CD14-positive monocyte (primary cell): ENCODE measurements at regions not wholly inside any gene's neighbourhood (a gene's known extent, or its start where the extent isn't known, plus 50 kb on each side); places are given as distances from the start of the nearest gene placed in this dataset.

Source experiments
- DNase-seq, 3 donors: peaks; one replicate each; pipeline ENCODE4 v3.0.0-alpha.2; 2011 to 2022
- H2AFZ ChIP-seq: 2 replicates; pipeline ENCODE4 v1.6.0; 2012; ENCODE audit warnings: mild to moderate bottlenecking, low read depth, low read length, inconsistent platforms; ENCODE audit not compliant: insufficient read depth, poor library complexity, severe bottlenecking
- H3K27ac ChIP-seq, 2 donors: 1 replicate in 1 of 2; 2 replicates in 1 of 2; pipeline ENCODE4 v1.5.1; 2012 to 2013; ENCODE audit warnings: low read length in 2 of 2, control low read depth in 1 of 2, inconsistent platforms in 1 of 2, low read depth in 1 of 2, mild to moderate bottlenecking in 1 of 2
- H3K27me3 ChIP-seq, 2 donors: one replicate each; pipeline versions ENCODE4 v1.6.0 to v1.6.1; 2011 to 2013; ENCODE audit warnings: low read length in 2 of 2; ENCODE audit not compliant: control insufficient read depth in 2 of 2, insufficient read depth in 2 of 2
- H3K36me3 ChIP-seq, 2 donors: replicated peaks in 1 of 2; 1 replicate in 1 of 2; 2 replicates in 1 of 2; pipeline versions ENCODE4 v1.5.1 to v1.6.1; 2012 to 2013; ENCODE audit warnings: low read length in 2 of 2, control low read depth in 1 of 2, inconsistent platforms in 1 of 2, mild to moderate bottlenecking in 1 of 2; ENCODE audit not compliant: insufficient read depth in 2 of 2, control insufficient read depth in 1 of 2
- H3K4me1 ChIP-seq, 2 donors: 1 replicate in 1 of 2; 2 replicates in 1 of 2; pipeline versions ENCODE4 v1.5.1 to v1.6.1; 2012 to 2013; ENCODE audit warnings: low read length in 2 of 2, control low read depth in 1 of 2, inconsistent platforms in 1 of 2, mild to moderate bottlenecking in 1 of 2, moderate library complexity in 1 of 2; ENCODE audit not compliant: insufficient read depth in 2 of 2, control insufficient read depth in 1 of 2
- H3K4me2 ChIP-seq: replicated peaks from 2 replicates; pipeline ENCODE3; 2012; ENCODE audit warnings: low read length, moderate library complexity, mild to moderate bottlenecking; ENCODE audit not compliant: poor library complexity, severe bottlenecking; ENCODE audit errors: extremely low read depth
- H3K4me3 ChIP-seq, 3 experiments: fragments of 200-600 bp in 1 of 3; sonication (generic) in 1 of 3; replicated peaks in 1 of 3; 1 replicate in 2 of 3; 2 replicates in 1 of 3; pipeline ENCODE4 v1.5.1; 2011 to 2013; ENCODE audit warnings: low read length in 3 of 3, mild to moderate bottlenecking in 3 of 3, control low read depth in 2 of 3, low read depth in 2 of 3, inconsistent platforms in 1 of 3, moderate library complexity in 1 of 3
- H3K79me2 ChIP-seq: 2 replicates; pipeline ENCODE4 v1.6.0; 2012; ENCODE audit warnings: mild to moderate bottlenecking, control low read depth, inconsistent platforms, low read length, moderate library complexity; ENCODE audit not compliant: insufficient read depth
- H3K9ac ChIP-seq: 2 replicates; pipeline ENCODE4 v1.6.0; 2017; ENCODE audit warnings: low read length, mild to moderate bottlenecking; ENCODE audit not compliant: insufficient read depth, poor library complexity, severe bottlenecking
- H3K9me3 ChIP-seq, 2 donors: replicated peaks in 1 of 2; 1 replicate in 1 of 2; 2 replicates in 1 of 2; pipeline versions ENCODE4 v1.5.1 to v1.6.1; 2012 to 2013; ENCODE audit warnings: low read length in 2 of 2, control low read depth in 1 of 2; ENCODE audit not compliant: control insufficient read depth in 1 of 2, insufficient read depth in 1 of 2
- H4K20me1 ChIP-seq: 2 replicates; pipeline ENCODE4 v1.6.0; 2012; ENCODE audit warnings: mild to moderate bottlenecking, low read length, control low read depth, moderate library complexity; ENCODE audit not compliant: insufficient read depth
- H3K27ac Mint-ChIP-seq, 7 donors: one replicate each; pipeline ENCODE4 v1.8.0; 2020; ENCODE audit warnings: mild to moderate bottlenecking in 7 of 7, mixed read lengths in 7 of 7, moderate library complexity in 6 of 7, inconsistent platforms in 2 of 7
- H3K27me3 Mint-ChIP-seq, 3 donors: one replicate each; pipeline ENCODE4 v1.8.0; 2021 to 2022; ENCODE audit warnings: low read depth in 3 of 3, mild to moderate bottlenecking in 3 of 3, mixed read lengths in 3 of 3, moderate library complexity in 3 of 3, inconsistent platforms in 1 of 3
- H3K36me3 Mint-ChIP-seq, 2 donors: one replicate each; pipeline ENCODE4 v1.8.0; 2020; ENCODE audit warnings: mixed read lengths in 2 of 2, inconsistent platforms in 1 of 2, mild to moderate bottlenecking in 1 of 2
- H3K4me1 Mint-ChIP-seq: one replicate; pipeline ENCODE4 v1.8.0; 2020; ENCODE audit warnings: mild to moderate bottlenecking, mixed read lengths
- H3K4me3 Mint-ChIP-seq, 2 donors: one replicate each; pipeline ENCODE4 v1.8.0; 2020; ENCODE audit warnings: mild to moderate bottlenecking in 2 of 2, mixed read lengths in 2 of 2, moderate library complexity in 1 of 2
- H3K9me3 Mint-ChIP-seq, 7 donors: one replicate each; pipeline ENCODE4 v1.8.0; 2020 to 2022; ENCODE audit warnings: mixed read lengths in 7 of 7, mild to moderate bottlenecking in 6 of 7, moderate library complexity in 6 of 7, inconsistent platforms in 2 of 7
- CTCF ChIP-seq: fragments of 200-600 bp; IDR thresholded peaks from one replicate; pipeline ENCODE4 v1.8.0; 2022; ENCODE audit warnings: antibody characterized with exemption, mild to moderate bottlenecking
- WGBS: methylation state at CpG from one replicate; pipeline ENCODE4 v1.1.5; 2013; ENCODE audit warnings: missing lambda C conversion rate; ENCODE audit not compliant: insufficient coverage; 5-methylcytosine and 5-hydroxymethylcytosine counted together
- intact Hi-C, 2 donors: fragments of 100-400 bp; cut with micrococcal nuclease; formaldehyde crosslinking; loops; one replicate each; pipeline versions ENCODE4 v1.15.0 to v1.15.1; 2023

GRCh38 chr3:102885289-102885688 is 450.5 kb downstream of the ZPLD1 start:
- no peaks in the 10 kb centered on the region for H3K79me2 ChIP-seq
- H3K4me3 ChIP-seq, result no peak overlapping the region
- peaks cover 0 to 4% of the 10 kb centered on the region in 2 donors for H3K9me3 ChIP-seq
- H3K36me3 ChIP-seq, result no peaks in the 10 kb centered on the region
- Mint-ChIP-seq H3K27ac (no peak overlapping the region), H3K4me1 (no peaks in the 10 kb centered on the region), H3K36me3 (no peaks in the 10 kb centered on the region), H3K9me3 (peaks cover 0 to 5% (median 2%) of the 10 kb centered on the region in 7 donors), H3K4me3 (no peak overlapping the region), H3K27me3 (no peaks in the 10 kb centered on the region)
- intact Hi-C loops, result no loop called here
- DNase-seq, result no peak
- H3K4me2 ChIP-seq, result no peak overlapping the region
- WGBS, result 100% methylated on average over 1 of the region's 1 CpG
- H3K4me1 ChIP-seq, result no peaks in the 10 kb centered on the region
- no peaks in the 10 kb centered on the region for H4K20me1 ChIP-seq
- no peak for TF ChIP-seq CTCF
- no peak overlapping the region for H3K9ac ChIP-seq
- no peak overlapping the region for H3K27ac ChIP-seq
- H2AFZ ChIP-seq, result no peak overlapping the region
- H3K27me3 ChIP-seq, result no peaks in the 10 kb centered on the region

GRCh38 chr3:102887431-102887830 is 452.6 kb downstream of the ZPLD1 start:
- Histone ChIP-seq H3K4me2 (no peak overlapping the region), H3K9ac (no peak overlapping the region), H3K4me3 (no peak overlapping the region), H3K27ac (no peak overlapping the region), H3K79me2 (no peaks in the 10 kb centered on the region), H2AFZ (no peak overlapping the region), H3K9me3 (peaks cover 0 to 4% of the 10 kb centered on the region in 2 donors), H3K27me3 (no peaks in the 10 kb centered on the region), H4K20me1 (no peaks in the 10 kb centered on the region), H3K4me1 (no peaks in the 10 kb centered on the region), H3K36me3 (no peaks in the 10 kb centered on the region)
- H3K27me3 Mint-ChIP-seq, result no peaks in the 10 kb centered on the region
- H3K9me3 Mint-ChIP-seq, result peaks cover 0 to 4% (median 2%) of the 10 kb centered on the region in 7 donors
- H3K4me1 Mint-ChIP-seq, result no peaks in the 10 kb centered on the region
- H3K36me3 Mint-ChIP-seq, result no peaks in the 10 kb centered on the region
- WGBS, result 94% methylated on average over 2 of the region's 3 CpGs
- no peak overlapping the region for H3K4me3 Mint-ChIP-seq
- no peak overlapping the region for H3K27ac Mint-ChIP-seq
- DNase-seq, result no peak
- intact Hi-C loops, result no loop called here
- no peak for TF ChIP-seq CTCF
